A673 (cell line): ENCODE measurements at regions not wholly inside any gene's neighbourhood (a gene's known extent, or its start where the extent isn't known, plus 50 kb on each side); places are given as distances from the start of the nearest gene placed in this dataset.

Experiments used
- CTCF ChIP-seq: fragments of 300-800, 200-600 bp; sonication (generic); conservative IDR thresholded peaks from 2 replicates; pipeline ENCODE4 v1.5.1; 2017; ENCODE audit warnings: low read depth, mild to moderate bottlenecking, antibody characterized with exemption, low read length, moderate library complexity, mixed read lengths
- EZH2 ChIP-seq: fragments of 200-600 bp; sonication (generic); IDR thresholded peaks from 2 replicates; pipeline ENCODE4 v1.6.1; 2017; ENCODE audit warnings: borderline replicate concordance, low read depth, mild to moderate bottlenecking, mixed read lengths, antibody characterized with exemption, low read length; ENCODE audit not compliant: poor library complexity, severe bottlenecking

- TF ChIP-seq CTCF (no peak), EZH2 (no peak)
Observed at GRCh38 chr2:15871239-15871783, 69.0 kb upstream of the MYCN start.
